A549 (cell line): ENCODE measurements at regions not wholly inside any gene's neighbourhood (a gene's known extent, or its start where the extent isn't known, plus 50 kb on each side); places are given as distances from the start of the nearest gene placed in this dataset.

ENCODE experiments used
- EP300 ChIP-seq, 2 experiments: fragments of >200 bp; sonication (Bioruptor Twin); formaldehyde crosslinking; IDR thresholded peaks; 2 replicates in 1 of 2; 3 replicates in 1 of 2; pipeline ENCODE4 v1.6.1; 2016 to 2017
- JUNB ChIP-seq: fragments of >200 bp; sonication (Bioruptor Twin); formaldehyde crosslinking; IDR thresholded peaks from 2 replicates; pipeline ENCODE4 v1.6.1; 2016
- TP53 ChIP-seq: fragments of 250-450 bp; sonication (Bioruptor Pico); IDR thresholded peaks from 2 replicates; pipeline ENCODE4 v1.5.0; 2021; ENCODE audit warnings: mild to moderate bottlenecking, moderate library complexity
- TF ChIP-seq, protein P1 (sequence below): fragments of >200 bp; sonication (Bioruptor Twin); formaldehyde crosslinking; IDR thresholded peaks from 3 replicates; pipeline ENCODE4 v1.5.1; 2016

DNA sequence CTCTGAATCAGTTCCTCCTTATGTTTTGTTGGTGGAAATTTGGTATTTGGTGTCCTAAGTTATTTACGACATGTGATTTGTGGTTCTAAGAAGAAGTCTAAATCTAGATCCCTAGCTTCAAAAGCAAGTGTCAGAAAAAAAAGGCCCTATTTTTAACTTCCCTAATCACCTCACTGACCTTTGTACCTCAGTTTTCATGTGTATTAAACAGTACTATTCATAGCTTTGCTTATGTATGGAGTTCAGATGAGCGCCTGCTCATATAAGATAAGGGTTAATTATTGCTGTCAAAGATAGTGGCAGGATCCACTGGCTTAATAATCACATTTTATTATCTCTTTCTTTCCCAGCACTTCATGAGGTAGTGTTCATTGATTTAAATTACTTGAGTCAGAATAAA is 318.2 kb downstream of the PARP8 start:
- TF ChIP-seq EP300 (IDR thresholded peaks at IDR 0.05) (no peak), TP53 (CRISPR knock-in tag) (no peak), JUNB (no peak)
- TF ChIP-seq, protein P1, sequence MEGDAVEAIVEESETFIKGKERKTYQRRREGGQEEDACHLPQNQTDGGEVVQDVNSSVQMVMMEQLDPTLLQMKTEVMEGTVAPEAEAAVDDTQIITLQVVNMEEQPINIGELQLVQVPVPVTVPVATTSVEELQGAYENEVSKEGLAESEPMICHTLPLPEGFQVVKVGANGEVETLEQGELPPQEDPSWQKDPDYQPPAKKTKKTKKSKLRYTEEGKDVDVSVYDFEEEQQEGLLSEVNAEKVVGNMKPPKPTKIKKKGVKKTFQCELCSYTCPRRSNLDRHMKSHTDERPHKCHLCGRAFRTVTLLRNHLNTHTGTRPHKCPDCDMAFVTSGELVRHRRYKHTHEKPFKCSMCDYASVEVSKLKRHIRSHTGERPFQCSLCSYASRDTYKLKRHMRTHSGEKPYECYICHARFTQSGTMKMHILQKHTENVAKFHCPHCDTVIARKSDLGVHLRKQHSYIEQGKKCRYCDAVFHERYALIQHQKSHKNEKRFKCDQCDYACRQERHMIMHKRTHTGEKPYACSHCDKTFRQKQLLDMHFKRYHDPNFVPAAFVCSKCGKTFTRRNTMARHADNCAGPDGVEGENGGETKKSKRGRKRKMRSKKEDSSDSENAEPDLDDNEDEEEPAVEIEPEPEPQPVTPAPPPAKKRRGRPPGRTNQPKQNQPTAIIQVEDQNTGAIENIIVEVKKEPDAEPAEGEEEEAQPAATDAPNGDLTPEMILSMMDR = no peak
